Left kidney (tissue), 1 donor: ENCODE measurements at regions not wholly inside any gene's neighbourhood (a gene's known extent, or its start where the extent isn't known, plus 50 kb on each side); places are given as distances from the start of the nearest gene placed in this dataset.

Source experiments
- DNase-seq: peaks from one replicate; pipeline ENCODE4 v3.0.0-alpha.2; 2013

DNA sequence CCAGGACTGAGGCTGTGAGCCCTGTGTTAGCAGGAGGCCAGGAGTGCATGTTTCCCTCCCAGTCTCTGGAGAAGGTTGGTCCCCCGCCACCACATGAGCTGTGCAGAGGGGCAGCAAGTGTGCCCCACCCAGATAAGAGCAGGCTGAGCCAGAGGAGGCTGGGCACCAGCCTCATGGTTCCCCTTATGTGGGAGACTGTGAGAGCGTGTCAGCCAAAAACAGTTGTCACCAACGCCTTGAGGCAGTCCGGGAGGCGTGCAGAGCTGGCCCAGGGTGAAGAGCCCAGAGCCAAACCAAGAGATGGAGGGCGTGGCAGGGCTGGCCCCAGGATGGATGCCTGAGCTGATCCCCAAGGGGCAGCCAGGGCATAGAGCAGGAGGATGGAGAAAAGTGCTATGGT lies 128.7 kb upstream of the GLI2 start:
- no peak for DNase-seq

DNA sequence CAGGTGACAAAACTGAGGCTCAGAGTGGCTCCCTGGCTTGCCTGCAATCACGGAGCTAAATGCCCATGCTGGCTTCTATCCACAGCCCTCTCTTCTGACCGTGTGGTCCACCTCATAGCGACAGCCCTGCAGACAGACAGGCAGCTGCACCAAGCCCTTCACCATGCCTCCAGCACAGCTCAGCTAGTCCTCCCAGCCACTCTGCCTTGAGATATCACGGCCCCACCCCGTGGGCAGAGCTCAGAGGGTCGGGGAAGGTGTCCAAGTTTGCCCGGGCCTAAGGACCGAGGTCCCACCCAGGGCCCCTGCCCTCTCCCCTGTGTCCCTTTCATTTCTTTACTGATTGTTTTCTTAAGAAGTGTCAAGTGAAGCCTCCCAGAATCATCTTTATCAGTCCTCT lies 128.2 kb upstream of the GLI2 start:
- DNase-seq, result no peak

DNA sequence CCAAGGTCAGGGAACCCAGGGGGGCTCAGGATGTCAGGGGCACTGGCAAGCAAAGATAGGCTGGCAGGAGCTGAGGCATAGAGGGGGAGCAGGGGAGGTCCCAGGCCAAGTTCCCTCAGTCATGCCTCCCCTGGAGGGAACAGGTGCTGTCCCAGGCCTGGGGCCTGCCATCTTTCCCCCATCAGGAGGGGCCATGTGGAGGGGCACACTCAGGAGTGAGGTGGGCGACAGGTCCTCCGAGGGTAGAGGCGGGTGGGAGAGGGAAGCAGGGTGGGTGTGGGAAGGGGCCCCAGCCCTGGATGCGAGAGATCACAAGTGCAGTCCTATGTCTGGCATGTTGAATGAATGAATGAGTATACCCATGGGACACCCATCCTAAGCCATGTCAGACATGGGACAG lies 127.7 kb upstream of the GLI2 start:
- DNase-seq, result no peak

DNA sequence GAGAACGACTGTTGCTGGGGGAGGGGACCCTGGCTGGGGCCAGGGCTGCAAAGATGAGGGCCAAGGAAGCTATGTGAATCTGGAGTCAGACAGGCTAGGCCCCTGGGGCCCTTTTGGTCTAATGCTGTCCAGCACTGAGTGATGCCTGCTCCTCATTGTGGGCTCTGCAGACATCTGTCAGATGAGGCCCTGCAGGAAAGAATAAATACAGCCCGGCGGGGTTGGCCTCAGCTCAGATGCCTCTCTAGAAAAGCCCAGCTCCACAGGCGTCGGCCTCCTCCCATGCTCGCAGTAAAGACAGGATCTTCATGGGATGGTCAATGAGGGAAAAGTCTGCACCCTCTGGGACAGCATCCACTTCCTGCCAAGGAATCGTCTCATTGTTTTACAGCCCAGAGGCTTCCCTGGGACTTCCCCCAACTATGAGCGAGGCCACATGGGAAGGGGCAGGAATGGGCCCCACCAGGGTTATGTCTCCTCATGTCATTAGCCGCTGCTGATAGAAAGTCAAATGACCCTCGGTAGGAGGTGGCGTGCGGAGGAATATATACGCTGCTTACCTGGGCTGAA lies 125.8 kb upstream of the GLI2 start:
- no peak for DNase-seq

DNA sequence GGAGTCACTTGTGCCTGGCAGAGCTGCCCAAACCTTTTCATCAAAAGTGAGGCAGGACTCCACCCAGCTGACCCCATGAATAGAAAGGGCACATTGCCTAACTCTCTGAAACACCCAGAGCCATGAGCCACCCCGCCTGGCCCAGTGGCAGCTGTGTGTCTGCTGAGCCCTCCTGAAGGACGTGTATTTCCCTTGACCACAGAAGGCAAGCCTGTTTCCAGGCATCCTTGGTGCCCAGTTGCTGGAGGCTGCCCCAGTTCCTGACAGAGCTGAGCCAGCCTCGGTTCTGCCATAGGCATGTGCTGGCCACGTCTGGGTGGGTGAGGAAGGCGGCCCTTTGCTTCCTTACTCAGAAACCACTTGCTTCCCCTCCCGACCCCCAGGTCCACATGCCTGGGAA lies 124.7 kb upstream of the GLI2 start:
- no peak for DNase-seq

DNA sequence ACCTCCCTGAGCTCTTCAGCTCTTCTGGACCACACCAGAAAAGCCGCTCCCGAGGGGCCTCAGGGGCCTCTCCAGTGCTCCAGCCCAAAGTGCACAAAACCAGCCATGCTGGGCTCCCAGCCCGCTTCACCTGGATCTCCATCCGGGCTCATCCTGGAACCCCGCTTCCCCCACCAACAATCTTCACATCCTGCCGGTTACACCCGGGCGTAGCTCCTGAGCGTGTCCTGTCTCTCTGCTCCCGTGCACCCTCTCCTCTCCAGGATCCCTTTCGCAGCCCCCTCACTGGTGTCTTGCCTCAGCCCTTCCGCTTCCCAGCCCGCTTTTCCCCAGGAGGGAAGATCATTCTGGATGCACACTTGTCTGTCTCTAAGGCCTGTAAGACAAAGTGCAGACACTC lies 123.7 kb upstream of the GLI2 start:
- no peak for DNase-seq

DNA sequence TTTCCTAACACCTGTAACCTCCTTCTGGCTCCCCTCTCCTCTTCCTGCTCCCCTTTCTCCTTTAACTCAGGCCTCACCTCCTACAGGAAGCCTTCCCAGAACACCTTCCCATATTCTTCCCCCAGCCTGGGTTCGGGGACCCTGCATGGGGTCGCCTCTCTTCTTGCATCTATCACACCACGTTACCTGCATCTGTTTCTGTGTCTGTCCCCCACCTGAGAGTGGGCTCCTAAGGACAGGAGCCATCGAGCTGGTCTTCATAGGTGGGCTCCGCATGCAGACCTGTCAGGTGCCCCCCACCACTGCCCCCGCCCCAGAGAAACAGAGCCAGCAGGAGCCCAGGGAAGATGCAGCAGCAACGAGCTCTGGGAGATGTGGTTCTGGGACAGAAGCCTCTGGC lies 123.2 kb upstream of the GLI2 start:
- no peak for DNase-seq

DNA sequence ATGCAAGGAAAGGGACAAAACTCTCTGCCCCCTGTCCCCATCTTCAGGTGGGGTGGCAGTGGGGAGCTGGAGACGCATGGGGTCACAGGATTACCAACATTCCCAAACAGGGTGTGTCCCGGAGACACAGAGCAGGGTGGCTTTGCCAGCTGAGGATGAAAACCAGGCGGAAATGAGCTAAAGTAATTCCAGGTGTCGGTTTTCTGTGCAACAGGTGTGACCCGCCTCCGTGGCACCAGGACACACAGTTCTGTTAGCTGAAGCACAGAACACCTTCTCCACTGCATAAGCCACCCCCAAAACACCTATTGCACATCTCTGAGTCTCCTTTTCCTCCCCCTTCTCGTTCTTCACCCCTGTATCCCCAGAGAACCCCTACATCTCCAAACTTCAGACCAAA lies 122.7 kb upstream of the GLI2 start:
- DNase-seq, result no peak

DNA sequence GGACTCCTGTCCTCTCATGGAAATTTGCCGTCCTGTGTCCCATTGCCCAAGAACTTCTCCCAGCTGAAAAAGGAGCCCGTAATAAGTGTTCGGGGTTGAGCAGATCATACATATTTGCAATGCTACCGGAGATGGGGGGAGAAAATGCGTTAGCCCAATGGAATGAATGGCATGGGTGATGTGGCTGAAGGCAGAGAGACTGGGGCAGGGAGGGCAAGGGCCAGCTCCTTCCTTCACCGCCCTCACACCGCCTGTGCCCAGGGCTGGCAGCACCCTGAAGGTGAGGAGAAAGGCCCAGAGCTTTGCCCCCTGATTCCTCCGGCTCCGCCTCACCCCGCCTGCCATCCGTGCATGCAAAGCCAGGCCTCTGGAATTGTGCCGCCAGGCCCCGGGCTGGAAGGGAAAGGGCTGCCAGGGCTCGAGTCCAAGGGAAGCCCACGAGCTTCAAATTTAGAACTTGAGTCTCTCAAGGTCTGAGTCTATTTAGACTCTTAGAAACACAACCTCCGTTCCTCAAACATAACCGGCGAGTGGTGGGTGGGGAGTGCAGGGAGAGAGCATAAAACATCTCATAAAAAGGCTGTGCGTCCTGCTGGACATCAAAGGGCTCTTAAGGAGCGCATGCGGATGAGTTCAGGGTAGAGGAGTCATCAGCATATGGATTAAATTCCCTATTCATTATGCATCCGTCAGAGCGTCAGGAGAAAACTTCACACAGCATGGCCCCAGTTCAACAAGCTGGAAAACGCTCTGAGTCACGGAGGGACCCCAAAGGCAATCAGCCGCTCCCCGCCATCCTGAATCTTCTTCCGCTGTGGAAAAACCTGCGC lies 121.7 kb upstream of the GLI2 start:
- no peak for DNase-seq

DNA sequence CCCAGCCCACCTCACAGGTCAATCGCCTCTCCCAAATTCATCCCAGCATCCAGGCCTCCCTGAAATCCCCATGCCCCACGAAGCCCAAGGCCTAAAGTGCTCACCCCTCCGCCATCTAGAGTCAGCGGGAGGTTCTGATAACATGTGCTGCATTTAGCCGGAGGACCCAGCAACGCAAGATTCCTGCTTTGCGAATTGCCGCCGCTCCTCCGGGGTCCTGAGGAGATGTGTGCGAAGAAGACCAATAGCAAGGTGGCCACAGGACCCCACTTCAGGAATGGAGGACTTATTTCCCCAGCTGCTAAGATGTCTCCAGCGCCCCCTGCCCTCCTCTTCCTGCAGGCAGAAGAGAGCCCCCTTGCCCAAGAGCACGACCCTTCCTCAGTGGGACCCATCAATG lies 120.8 kb upstream of the GLI2 start:
- no peak for DNase-seq

DNA sequence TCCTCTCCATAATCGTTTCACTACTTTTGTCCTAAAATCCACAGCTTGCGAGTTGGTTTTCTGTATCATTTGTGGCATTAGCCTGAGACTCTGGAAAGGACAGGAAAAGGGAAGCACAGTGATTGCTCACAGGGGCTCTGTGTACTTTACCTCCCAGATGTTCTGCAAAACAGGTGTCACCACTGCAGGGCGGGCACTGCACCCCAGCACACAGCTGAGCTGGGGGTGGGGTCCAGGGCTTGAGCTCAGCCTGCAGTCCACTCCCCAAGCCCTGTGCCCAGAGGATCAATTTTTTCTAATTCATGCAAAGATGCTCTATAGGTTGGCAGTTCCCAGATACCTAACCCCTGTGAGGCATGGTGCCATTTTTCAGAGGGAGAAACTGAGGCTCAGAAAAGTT lies 119.4 kb upstream of the GLI2 start:
- no peak for DNase-seq

DNA sequence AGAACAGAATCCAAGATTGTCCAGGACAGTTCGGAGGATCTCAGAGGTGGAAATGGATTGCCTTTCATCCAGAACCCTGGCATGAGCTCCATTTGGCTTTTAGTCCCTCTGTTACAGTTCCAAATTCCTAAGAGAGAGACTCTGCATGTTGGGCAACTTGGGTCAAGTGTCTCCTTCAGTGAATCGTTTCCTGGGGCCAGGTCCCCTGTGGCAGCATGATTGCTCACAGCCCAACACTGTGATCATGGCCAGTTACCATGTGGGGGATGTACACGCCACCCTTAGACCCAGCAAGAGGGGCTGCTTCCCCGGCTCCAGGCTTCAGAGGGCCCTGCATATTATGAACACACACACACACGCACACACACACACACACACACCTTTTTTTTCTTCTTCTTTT lies 118.6 kb upstream of the GLI2 start:
- DNase-seq, result no peak

DNA sequence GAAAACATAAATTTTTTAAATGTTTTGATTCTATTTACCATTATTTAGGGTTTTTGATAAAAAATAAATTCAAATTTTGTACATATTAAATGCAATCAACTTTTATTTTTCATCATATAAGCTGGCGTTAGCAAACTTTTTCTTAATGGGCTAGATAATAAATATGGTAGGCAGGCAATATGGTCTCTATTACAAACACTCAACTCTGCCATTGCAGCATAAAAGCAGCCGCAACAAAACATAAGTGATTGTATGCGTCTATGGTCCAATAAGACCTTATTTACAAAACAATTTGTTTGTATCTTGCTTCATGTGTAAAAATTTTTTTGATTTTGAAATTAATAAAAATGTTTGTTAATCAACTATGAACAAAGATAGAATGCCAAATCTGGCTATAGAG lies 116.8 kb upstream of the GLI2 start:
- no peak for DNase-seq

DNA sequence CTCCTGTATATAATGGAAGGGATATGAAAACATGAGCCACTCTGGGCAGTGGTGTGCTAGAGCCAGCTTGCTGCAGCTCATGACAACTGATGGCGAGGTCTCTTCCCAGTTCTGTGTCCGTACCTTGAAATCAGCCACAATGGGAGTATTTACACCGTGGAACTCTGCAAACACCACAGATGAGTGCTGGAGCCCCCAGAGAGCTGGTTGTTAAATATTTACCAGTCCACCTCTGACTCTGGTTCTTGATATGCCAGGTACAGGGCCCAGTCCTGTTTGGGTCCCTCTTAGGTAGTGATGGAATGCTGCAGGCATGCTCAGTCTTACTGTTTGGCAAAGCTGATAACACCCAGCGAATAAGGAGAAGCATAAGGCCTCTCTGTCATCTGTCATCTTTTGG lies 116.1 kb upstream of the GLI2 start:
- no peak for DNase-seq

DNA sequence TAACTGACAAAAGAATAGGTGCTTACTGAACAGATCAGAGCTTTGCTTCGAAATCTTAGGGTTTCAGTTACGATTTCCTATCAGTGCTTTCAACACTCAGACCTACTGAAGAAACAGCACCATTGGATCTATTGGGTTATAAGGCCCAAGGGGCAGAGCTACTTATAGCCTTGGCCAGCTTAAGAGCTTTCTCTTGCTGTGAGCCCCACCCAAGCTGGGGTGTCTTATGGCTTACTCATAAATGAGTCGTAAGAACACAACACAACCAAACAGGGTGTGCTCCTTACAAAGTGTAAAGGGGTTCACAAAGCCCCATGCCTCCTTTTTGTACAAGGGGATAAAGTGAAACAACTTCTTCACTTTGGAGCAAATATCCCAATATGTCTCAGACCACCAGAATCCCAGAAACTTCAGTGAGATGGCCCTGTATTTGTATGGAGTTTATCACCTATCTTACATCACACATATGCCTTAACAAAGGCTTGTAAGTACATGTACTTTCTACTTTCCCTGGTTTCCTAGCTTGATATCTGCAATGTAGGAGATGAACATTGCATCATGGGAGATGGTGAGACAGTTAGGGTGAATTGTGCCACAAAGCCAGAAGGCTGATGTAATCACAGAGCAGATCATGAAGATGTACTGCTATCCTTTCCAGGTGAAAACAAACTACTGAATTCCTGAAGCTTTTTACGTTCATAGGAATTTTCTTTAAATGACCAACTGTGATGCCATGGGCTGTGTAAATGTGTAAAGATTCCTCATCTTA lies 115.5 kb upstream of the GLI2 start:
- no peak for DNase-seq

DNA sequence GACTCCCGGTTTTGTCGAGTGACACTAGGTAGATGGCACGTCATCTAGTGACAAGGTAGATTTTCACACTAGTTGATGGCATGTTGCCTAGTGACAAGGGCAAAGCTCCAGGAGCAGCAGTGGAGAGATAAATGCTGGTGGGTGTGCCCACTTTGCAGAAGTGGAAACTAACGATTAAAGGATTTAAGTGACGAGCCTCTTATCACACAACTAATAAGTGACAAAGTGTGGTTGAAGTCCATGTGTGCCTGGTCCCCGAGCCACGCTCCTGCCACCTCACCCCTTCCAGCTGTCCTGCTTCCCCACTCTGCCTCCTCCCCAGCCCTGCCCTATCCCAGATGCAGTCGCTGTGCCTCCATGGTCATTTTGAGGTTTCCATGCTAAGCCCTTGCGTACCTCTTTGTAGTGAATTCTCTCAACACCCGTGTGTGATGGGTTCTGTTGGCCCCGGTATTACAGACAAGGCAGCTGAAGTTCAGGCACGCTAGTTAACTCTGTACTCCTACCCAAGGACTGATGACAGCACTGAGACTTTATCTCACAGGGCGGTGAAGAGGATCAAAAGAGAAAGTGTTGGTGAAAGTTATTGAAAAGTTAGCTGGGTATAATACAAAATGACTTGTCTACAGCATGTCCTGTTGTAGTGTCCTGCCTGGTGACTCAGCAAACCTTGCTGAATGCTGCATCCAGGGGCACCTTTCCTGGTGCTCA lies 113.4 kb upstream of the GLI2 start:
- DNase-seq, result no peak

DNA sequence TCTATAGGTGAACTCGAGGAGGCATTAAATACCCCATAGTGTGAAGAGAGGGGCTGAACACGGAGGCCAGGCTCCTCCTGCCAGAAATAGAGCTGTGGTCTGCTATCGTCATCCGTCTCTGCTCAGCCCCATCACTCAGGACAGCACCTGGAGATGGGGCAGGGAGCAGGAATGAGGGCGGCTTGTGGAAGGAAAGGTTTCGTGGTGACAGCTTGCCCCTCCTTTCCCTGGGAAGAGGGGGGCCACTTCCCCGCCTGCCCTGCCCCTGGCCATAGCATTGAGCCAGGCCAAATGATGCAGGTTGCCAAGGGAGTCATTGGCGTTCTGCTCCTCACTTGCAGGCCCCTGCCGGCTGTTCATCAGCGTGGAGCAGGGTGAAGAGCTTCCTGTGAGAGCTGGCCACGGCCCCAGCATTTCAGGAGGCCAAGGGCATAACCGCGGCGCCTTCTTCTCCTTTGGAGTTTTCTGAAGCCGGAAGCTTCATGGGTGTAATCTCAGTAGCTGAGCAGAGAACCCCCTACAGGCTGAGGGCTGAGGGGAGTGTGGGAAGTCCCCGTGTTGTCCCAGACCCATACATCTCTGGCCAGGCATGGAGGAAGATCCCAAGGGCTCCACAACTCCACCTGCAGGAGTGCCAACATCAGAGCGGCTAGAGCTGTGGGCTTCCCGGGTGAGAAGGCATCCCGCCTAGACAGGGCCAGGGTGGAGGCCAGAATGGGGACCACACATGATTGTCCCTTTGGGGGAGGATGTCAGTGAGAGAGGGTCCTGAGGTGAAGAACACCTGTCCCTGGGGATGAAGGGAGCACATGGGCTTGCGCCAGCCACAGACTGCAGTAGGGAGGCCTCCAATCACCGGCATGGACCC lies 112.5 kb upstream of the GLI2 start:
- no peak for DNase-seq

DNA sequence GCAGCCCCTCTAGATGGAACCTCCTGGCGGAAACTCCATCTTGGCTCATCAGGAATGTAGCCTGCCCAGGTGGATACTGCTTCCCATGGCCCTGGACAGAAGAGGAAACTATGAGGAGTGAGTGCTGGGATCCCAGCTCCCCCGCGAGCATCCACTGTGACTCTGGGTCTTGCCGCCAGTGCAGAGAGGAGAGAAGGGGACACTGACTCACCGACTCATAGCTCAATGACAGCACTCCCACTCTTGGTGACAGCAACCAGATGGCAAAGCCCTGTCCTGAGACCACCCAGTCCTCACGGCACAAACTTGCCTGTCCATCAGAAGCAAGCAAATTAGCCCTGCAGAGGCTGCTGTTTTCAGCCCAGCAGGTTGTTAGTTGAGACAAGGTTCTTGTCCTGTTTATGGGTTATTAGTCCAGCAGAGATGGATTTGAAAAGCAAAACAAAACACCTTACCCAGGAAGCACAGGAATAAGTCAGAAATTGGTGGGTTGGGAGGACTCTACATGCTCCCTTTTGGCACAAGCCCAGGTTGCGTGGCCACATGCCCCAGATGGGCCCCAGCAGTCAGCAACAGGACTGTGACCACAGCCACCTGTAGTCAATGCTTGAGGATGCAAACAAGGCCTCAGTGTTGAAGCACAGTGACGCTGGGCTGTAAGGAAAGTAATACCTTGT lies 111.5 kb upstream of the GLI2 start:
- no peak for DNase-seq

DNA sequence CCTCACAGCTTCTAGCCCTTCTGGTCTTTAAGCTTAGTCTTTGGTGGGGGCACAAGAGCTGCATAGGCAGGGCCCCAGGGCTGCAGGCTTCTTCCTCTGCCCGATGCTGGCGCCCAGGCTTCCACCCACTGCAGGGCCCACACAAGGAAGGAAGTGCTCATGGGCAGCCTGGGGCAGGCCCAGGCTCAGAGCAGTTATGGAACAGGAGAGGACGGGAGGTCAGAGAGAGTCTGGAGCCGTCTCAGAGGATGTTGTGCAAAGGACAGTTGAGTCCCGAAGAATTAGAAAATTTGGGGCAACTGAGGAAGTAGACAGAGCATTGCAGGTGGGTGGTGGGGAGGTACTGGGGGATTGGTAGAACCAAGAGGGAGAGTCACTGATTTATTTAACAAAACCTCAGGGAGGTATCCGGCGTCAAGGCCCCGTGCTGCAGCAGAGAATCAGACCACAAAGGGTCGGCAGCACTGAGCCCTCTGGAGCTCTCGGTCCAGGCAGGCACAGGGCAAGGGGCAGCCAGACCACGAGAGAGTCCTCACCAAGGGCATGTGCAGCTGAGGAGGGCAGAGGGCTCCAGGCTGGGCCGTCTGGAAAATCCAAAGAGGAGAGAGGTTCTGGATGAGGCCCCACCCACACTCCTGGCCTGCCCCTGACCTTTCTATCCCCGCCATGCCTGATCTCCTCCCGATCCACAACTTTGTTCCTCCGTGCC lies 110.8 kb upstream of the GLI2 start:
- DNase-seq, result no peak

DNA sequence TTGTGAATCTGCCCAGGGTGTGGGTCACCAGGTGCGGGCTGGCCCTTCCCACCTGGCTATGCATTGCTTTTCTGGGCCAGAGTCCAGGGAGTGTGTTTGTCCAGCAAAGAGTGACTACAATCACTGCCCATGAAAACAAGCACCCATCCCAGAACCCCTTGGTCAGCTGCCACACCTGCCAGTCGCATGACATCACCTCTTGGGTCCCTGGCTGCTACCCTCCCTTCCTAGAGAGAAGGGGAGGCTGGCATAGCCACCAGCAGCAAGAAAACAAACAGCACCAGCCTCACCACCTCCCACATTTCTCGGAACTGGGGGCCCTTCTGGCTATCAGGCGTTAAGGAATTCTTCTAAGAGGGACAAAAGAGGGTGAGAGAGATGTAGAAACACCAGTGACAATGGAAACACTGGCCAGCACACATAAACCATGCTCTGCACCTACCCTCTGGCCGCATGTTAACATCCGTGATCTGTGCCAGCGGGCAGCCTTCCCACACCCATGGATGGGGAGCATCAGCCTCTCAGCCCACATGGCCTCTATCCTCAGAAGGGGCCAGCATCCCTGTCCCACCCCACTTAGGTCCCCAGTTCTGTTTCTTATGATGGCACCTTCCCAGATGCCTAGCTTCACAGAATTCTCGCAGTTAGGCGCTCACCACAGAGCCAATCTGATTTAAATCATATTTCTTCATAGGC lies 109.7 kb upstream of the GLI2 start:
- no peak for DNase-seq
